ENCODE measurements at regions not wholly inside any gene's neighbourhood (a gene's known extent, or its start where the extent isn't known, plus 50 kb on each side); places are given as distances from the start of the nearest gene placed in this dataset.
"Not testable (repeated sequence)": the region's sequence is repeated elsewhere in the genome, so short reads cannot be mapped to it uniquely, and the experiment has no call there.

DNA sequence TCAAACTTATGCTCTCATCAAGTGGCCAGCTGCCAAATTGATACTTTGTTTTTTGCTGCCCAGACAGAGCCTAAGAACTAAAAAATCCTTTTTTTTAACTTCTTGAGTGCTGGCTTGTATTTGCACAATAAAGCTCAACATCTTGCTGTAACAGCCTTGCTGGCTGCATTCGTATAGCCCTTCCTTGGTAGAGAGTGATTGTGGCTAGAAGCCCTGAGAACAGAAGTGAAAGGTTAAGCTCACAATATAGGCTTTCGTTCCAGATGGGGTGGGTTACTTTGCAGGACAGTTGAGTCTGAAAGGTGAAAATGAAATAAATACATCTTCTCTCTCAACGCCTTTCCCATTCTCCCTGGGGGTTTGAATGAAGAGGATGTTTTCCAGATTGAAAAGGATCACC is 278.8 kb downstream of the HS3ST3B1 start:
- Histone ChIP-seq H3K9me3 (ENCODE audit: low read depth, low read length) (no peaks in the 10 kb centered on the region), H3K4me3 (ENCODE audit: insufficient read depth, low read length) (no peak overlapping the region), H3K4me1 (ENCODE audit: insufficient read depth, low read length) (peaks cover 2% of the 10 kb centered on the region), H4K20me1 (ENCODE audit: insufficient read depth, low read length) (no peaks in the 10 kb centered on the region), H3K4me2 (ENCODE audit: insufficient read depth, low read length) (no peak overlapping the region), H3K36me3 (ENCODE audit: insufficient read depth, low read length) (no peaks in the 10 kb centered on the region), H3K79me2 (ENCODE audit: insufficient read depth, low read length) (no peaks in the 10 kb centered on the region), H2AFZ (ENCODE audit: low read length) (no peak overlapping the region), H3K27ac (ENCODE audit: low read depth, low read length) (no peak overlapping the region), H3K27me3 (ENCODE audit: insufficient read depth, low read length) (peaks cover 17% of the 10 kb centered on the region)
- no peak for DNase-seq (ENCODE audit: insufficient read length, low spot score, missing footprints)
- TF ChIP-seq, protein P1, sequence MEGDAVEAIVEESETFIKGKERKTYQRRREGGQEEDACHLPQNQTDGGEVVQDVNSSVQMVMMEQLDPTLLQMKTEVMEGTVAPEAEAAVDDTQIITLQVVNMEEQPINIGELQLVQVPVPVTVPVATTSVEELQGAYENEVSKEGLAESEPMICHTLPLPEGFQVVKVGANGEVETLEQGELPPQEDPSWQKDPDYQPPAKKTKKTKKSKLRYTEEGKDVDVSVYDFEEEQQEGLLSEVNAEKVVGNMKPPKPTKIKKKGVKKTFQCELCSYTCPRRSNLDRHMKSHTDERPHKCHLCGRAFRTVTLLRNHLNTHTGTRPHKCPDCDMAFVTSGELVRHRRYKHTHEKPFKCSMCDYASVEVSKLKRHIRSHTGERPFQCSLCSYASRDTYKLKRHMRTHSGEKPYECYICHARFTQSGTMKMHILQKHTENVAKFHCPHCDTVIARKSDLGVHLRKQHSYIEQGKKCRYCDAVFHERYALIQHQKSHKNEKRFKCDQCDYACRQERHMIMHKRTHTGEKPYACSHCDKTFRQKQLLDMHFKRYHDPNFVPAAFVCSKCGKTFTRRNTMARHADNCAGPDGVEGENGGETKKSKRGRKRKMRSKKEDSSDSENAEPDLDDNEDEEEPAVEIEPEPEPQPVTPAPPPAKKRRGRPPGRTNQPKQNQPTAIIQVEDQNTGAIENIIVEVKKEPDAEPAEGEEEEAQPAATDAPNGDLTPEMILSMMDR (IDR thresholded peaks at IDR 0.05; ENCODE audit: extremely low read depth, low read depth, low read length) = no peak

DNA sequence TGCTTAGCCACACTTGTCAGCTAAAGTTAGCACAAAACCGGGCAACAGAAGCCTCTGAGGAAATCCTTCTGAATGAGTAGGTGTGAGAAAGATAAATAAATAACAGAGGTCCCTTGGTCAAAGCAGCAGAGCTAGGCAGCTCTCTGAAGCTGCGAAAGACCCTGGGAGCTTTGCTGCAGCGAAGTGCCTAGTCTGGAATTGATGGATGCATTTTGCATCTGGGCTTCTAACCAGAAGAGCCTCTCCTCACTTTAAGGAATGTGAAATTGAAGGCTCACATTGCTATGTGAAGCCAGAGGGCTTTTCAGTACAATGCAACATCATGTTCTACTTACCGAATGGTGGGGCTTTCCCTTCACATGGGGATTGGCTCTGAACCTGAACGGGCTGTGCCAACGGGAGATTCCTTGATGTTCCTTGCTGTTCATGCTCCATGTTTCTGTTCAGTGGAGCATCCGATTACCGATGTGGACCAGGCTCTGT is 274.6 kb downstream of the HS3ST3B1 start:
- Histone ChIP-seq H3K36me3 (ENCODE audit: insufficient read depth, low read length) (no peaks in the 10 kb centered on the region), H3K4me1 (ENCODE audit: insufficient read depth, low read length) (peaks cover 2% of the 10 kb centered on the region), H3K9me3 (ENCODE audit: low read depth, low read length) (no peaks in the 10 kb centered on the region), H4K20me1 (ENCODE audit: insufficient read depth, low read length) (no peaks in the 10 kb centered on the region), H3K4me2 (ENCODE audit: insufficient read depth, low read length) (no peak overlapping the region), H2AFZ (ENCODE audit: low read length) (no peak overlapping the region), H3K79me2 (ENCODE audit: insufficient read depth, low read length) (no peaks in the 10 kb centered on the region), H3K27me3 (ENCODE audit: insufficient read depth, low read length) (peaks cover 19% of the 10 kb centered on the region), H3K4me3 (ENCODE audit: insufficient read depth, low read length) (no peak overlapping the region), H3K27ac (ENCODE audit: low read depth, low read length) (no peak overlapping the region)
- no peak for DNase-seq (ENCODE audit: insufficient read length, low spot score, missing footprints)
- TF ChIP-seq, protein P1 (IDR thresholded peaks at IDR 0.05; ENCODE audit: extremely low read depth, low read depth, low read length) = no peak

DNA sequence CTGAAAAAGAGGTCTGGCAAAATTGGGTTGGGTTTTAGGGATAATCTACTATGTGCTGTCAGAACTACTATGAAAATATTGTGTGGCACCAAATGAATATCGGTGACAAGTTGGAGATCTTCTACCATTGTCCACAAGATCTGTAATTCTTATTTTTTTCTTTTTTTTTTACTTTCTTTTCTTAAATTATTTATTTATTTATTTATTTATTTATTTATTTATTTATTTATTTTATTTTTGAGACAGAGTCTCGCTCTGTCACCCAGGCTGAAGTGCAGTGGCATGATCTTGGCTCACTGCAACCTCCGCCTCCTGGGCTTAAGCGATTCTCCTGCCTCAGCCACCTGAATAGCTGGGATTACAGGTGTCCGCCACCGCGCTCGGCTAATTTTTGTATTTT is 259.4 kb downstream of the HS3ST3B1 start:
- H3K36me3 ChIP-seq (ENCODE audit: insufficient read depth, low read length); H3K27ac ChIP-seq (ENCODE audit: low read depth, low read length); H2AFZ ChIP-seq (ENCODE audit: low read length); H3K4me3 ChIP-seq (ENCODE audit: insufficient read depth, low read length); DNase-seq (ENCODE audit: insufficient read length, low spot score, missing footprints); H3K79me2 ChIP-seq (ENCODE audit: insufficient read depth, low read length); H3K4me2 ChIP-seq (ENCODE audit: insufficient read depth, low read length); H3K9me3 ChIP-seq (ENCODE audit: low read depth, low read length); H3K27me3 ChIP-seq (ENCODE audit: insufficient read depth, low read length); H3K4me1 ChIP-seq (ENCODE audit: insufficient read depth, low read length); H4K20me1 ChIP-seq (ENCODE audit: insufficient read depth, low read length): not testable (repeated sequence)

DNA sequence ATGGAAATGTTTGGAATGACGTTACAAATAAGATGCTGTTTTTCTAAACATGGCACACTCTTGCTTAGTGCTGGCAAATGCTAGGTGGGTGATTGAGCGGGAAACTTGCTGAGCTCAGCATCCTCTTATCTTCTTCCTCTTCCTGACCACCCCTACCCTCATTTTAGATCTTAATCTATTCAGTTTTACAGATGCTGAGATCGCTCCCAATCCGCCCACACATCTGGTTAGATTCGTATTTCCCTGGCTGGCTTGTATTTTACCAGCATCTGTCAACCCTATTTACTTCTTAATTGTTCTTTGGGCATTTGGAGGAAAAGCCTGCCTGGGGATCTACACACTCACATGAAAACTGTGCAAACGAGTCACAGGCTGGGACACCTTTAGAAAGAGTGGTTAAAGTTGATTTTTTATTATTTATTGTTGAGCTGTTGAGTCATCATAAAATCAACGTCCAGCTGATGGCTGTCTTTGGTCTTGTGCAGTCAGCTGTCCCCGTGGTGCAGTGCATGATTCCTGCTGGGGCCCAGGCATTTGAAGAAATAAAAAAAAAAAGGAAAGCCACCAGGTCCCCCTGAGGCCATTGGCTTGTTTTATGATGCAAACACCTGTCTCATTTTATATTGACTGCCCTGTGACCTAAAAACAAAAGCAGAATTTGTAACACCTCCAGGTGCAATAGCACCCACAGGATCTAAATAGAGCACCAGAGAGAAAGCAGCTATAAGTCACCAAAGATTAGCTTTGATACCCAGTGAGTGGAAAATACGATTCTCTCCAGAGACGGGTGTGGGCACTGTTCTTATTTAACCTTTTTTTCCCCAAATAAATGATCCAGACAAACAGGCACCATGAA is 258.6 kb downstream of the HS3ST3B1 start:
- DNase-seq (ENCODE audit: insufficient read length, low spot score, missing footprints) = no peak
- TF ChIP-seq, protein P1 (IDR thresholded peaks at IDR 0.05; ENCODE audit: extremely low read depth, low read depth, low read length) = no peak

More for the DNA sequence above, 258.6 kb downstream of the HS3ST3B1 start:
- H3K4me2 ChIP-seq (ENCODE audit: insufficient read depth, low read length) = no peak overlapping the region
- no peaks in the 10 kb centered on the region for H3K9me3 ChIP-seq (ENCODE audit: low read depth, low read length)
- H3K79me2 ChIP-seq (ENCODE audit: insufficient read depth, low read length) = no peaks in the 10 kb centered on the region
- no peaks in the 10 kb centered on the region for H3K27me3 ChIP-seq (ENCODE audit: insufficient read depth, low read length)
- H3K27ac ChIP-seq (ENCODE audit: low read depth, low read length) = no peak overlapping the region
- H3K36me3 ChIP-seq (ENCODE audit: insufficient read depth, low read length) = no peaks in the 10 kb centered on the region
- no peaks in the 10 kb centered on the region for H4K20me1 ChIP-seq (ENCODE audit: insufficient read depth, low read length)
- H3K4me3 ChIP-seq (ENCODE audit: insufficient read depth, low read length) = no peak overlapping the region
- H2AFZ ChIP-seq (ENCODE audit: low read length) = no peak overlapping the region
- H3K4me1 ChIP-seq (ENCODE audit: insufficient read depth, low read length) = no peaks in the 10 kb centered on the region
